Endothelial cell of umbilical vein (primary cell): ENCODE measurements at regions not wholly inside any gene's neighbourhood (a gene's known extent, or its start where the extent isn't known, plus 50 kb on each side); places are given as distances from the start of the nearest gene placed in this dataset.
A peak's percentile ranks its signal among the peaks of the same experiment; 100 is the strongest.

Source experiments
- BruUV-seq: library from RNA; stranded (reverse); fragments of 400-500 nt; replicated peaks from 2 replicates; lab custom pipeline; 2021; lab: Mats Ljungman, UMichigan
- CTCF ChIA-PET: fragments of 300-600, 350-600 bp; sonication (Branson Sonifier 250); formaldehyde crosslinking; loops from one replicate; lab custom pipeline; 2021; ENCODE audit warnings: antibody characterized with exemption, inconsistent platforms; lab: Charles Lee
- POLR2A ChIA-PET: fragments of 300-600, 350-600 bp; sonication (Branson Sonifier 250); formaldehyde crosslinking; loops from one replicate; lab custom pipeline; 2021; ENCODE audit warnings: antibody characterized with exemption, inconsistent platforms; lab: Charles Lee
- DNase-seq: peaks from one replicate; pipeline ENCODE4 v3.0.0-alpha.2; 2011; ENCODE audit warnings: low read depth, low spot score
- FAIRE-seq: peaks from 2 replicates; lab custom pipeline; 2011; peaks lifted over from hg19 to GRCh38; lab: Jason Lieb, UNC
- H2AFZ ChIP-seq: 2 replicates; pipeline ENCODE4 v1.6.0; 2012; ENCODE audit warnings: low read depth, low read length, control low read depth, inconsistent platforms
- H3K27ac ChIP-seq: 2 replicates; pipeline ENCODE4 v1.5.1; 2011; ENCODE audit warnings: low read depth, mild to moderate bottlenecking, control low read depth, low read length, moderate library complexity; ENCODE audit not compliant: insufficient read depth
- H3K27me3 ChIP-seq, 2 experiments: 2 replicates each; pipeline versions ENCODE4 v1.6.0 to v1.6.1; 2011; ENCODE audit warnings: low read length in 2 of 2, mixed read lengths in 1 of 2; ENCODE audit not compliant: control insufficient read depth in 2 of 2, insufficient read depth in 2 of 2
- H3K36me3 ChIP-seq, 2 experiments: 2 replicates in 1 of 2; 3 replicates in 1 of 2; pipeline ENCODE4 v1.5.1; 2011; ENCODE audit warnings: low read length in 2 of 2, mild to moderate bottlenecking in 1 of 2, moderate library complexity in 1 of 2; ENCODE audit not compliant: control insufficient read depth in 2 of 2, insufficient read depth in 2 of 2; ENCODE audit errors: extremely low read depth in 1 of 2
- H3K4me1 ChIP-seq: 3 replicates; pipeline ENCODE4 v1.5.1; 2011; ENCODE audit warnings: mild to moderate bottlenecking, low read length; ENCODE audit not compliant: control insufficient read depth, insufficient read depth; ENCODE audit errors: extremely low read depth
- H3K4me2 ChIP-seq: 2 replicates; pipeline ENCODE4 v1.6.1; 2011; ENCODE audit warnings: low read length, control low read depth, mixed read lengths; ENCODE audit not compliant: insufficient read depth
- H3K4me3 ChIP-seq, 3 experiments: fragments of 200-600 bp in 1 of 3; sonication (generic), shearing (Covaris generic) in 1 of 3; replicated peaks in 1 of 3; 2 replicates each; pipeline ENCODE4 v1.5.1; 2011 to 2016; ENCODE audit warnings: control low read depth in 3 of 3, low read length in 3 of 3, mild to moderate bottlenecking in 2 of 3, inconsistent platforms in 1 of 3, low read depth in 1 of 3, moderate library complexity in 1 of 3; ENCODE audit not compliant: insufficient read depth in 1 of 3
- H3K79me2 ChIP-seq: 2 replicates; pipeline ENCODE4 v1.6.0; 2012; ENCODE audit warnings: low read length, inconsistent platforms; ENCODE audit not compliant: control insufficient read depth, insufficient read depth
- H3K9ac ChIP-seq: replicated peaks from 2 replicates; pipeline ENCODE3; 2011; ENCODE audit warnings: low read length, control low read depth; ENCODE audit not compliant: insufficient read depth; ENCODE audit errors: extremely low read depth
- H3K9me1 ChIP-seq: replicated peaks from 3 replicates; pipeline ENCODE4 v1.6.0; 2011; ENCODE audit warnings: mild to moderate bottlenecking, low read length; ENCODE audit not compliant: control insufficient read depth, insufficient read depth; ENCODE audit errors: extremely low read depth
- H3K9me3 ChIP-seq: replicated peaks from 2 replicates; pipeline ENCODE4 v1.5.1; 2012; ENCODE audit warnings: low read length, inconsistent platforms; ENCODE audit not compliant: control insufficient read depth, insufficient read depth
- H4K20me1 ChIP-seq: replicated peaks from 2 replicates; pipeline ENCODE3; 2011; ENCODE audit warnings: mild to moderate bottlenecking, low read length; ENCODE audit not compliant: control insufficient read depth, insufficient read depth; ENCODE audit errors: extremely low read depth
- EZH2 ChIP-seq: IDR thresholded peaks from 2 replicates; pipeline ENCODE4 v1.6.1; 2012; ENCODE audit warnings: borderline replicate concordance, low read depth, mild to moderate bottlenecking, moderate library complexity, low read length, inconsistent platforms; ENCODE audit not compliant: severe bottlenecking
- JUN ChIP-seq: IDR thresholded peaks from 2 replicates; pipeline ENCODE4 v1.6.1; 2011; ENCODE audit warnings: borderline replicate concordance, low read depth; ENCODE audit not compliant: insufficient read length, insufficient read depth
- dilution Hi-C: fragments of 300-500 bp; cut with MboI; formaldehyde crosslinking; loops from one replicate; pipeline ENCODE4 v1.15.0; 2019; ENCODE audit warnings: low sequenced_read_pairs; ENCODE audit not compliant: extremely low pct_ligation_motif_present
- intact Hi-C: fragments of 100-400 bp; cut with micrococcal nuclease; formaldehyde crosslinking; loops from one replicate; pipeline ENCODE4 v1.10.0; 2022
- TF ChIP-seq, protein P1 (sequence below), 2 donors: IDR thresholded peaks; 1 replicate in 1 of 2; 2 replicates in 1 of 2; pipeline ENCODE4 v1.5.1; 2011; ENCODE audit warnings: low read length in 2 of 2, mild to moderate bottlenecking in 2 of 2, moderate library complexity in 2 of 2, control low read depth in 1 of 2, inconsistent platforms in 1 of 2, low read depth in 1 of 2; ENCODE audit not compliant: insufficient read depth in 1 of 2; ENCODE audit errors: extremely low read depth in 1 of 2
- TF ChIP-seq, protein P2 (sequence below): IDR thresholded peaks from 2 replicates; pipeline ENCODE4 v1.6.1; 2011; ENCODE audit not compliant: insufficient read depth, insufficient read length

DNA sequence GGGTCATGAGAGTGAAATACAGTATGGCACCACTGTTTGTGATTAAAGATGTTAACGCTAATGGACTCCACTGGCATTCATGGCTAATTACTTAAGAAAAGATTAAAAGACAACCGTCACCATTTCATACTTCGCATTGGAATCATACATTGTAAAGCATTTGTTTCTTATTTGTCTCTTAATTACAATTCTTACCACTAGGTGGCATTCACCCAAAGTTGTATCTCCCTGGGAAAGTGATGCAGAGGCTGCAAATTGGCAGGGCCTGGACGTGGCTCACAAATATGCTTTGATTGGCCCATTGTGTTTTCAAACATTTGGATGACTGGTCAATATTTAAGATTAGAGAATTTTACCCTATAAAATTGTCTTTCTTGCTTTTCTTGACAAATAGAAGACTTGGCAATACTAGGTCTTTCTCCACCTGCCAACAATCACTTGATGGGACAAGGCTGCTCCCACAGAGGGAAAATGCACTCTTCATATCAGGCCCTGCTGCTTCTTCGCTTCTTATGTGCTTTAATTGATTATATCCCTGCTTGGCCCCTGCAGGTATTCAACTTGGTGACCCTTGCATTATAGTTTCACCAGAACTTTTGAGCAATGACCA, 72.1 kb upstream of the STARD3NL start:
- intact Hi-C loops = loop anchor here (2.0 to 5.0 kb wide), 3 partner anchors 189 to 205 kb away; partner anchors contain the start of gene SFRP4
- Histone ChIP-seq H3K9ac (no peak overlapping the region), H3K4me3 (no peak overlapping the region), H3K27ac (no peak overlapping the region), H3K9me1 (no peaks in the 10 kb centered on the region), H2AFZ (no peak overlapping the region), H3K4me2 (no peak overlapping the region), H4K20me1 (no peaks in the 10 kb centered on the region), H3K79me2 (no peaks in the 10 kb centered on the region), H3K4me1 (no peaks in the 10 kb centered on the region), H3K9me3 (no peaks in the 10 kb centered on the region), H3K36me3 (no peaks in the 10 kb centered on the region), H3K27me3 (peaks cover 7 to 39% of the 10 kb centered on the region in 2 experiments)
- TF ChIP-seq, protein P1, sequence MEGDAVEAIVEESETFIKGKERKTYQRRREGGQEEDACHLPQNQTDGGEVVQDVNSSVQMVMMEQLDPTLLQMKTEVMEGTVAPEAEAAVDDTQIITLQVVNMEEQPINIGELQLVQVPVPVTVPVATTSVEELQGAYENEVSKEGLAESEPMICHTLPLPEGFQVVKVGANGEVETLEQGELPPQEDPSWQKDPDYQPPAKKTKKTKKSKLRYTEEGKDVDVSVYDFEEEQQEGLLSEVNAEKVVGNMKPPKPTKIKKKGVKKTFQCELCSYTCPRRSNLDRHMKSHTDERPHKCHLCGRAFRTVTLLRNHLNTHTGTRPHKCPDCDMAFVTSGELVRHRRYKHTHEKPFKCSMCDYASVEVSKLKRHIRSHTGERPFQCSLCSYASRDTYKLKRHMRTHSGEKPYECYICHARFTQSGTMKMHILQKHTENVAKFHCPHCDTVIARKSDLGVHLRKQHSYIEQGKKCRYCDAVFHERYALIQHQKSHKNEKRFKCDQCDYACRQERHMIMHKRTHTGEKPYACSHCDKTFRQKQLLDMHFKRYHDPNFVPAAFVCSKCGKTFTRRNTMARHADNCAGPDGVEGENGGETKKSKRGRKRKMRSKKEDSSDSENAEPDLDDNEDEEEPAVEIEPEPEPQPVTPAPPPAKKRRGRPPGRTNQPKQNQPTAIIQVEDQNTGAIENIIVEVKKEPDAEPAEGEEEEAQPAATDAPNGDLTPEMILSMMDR (IDR thresholded peaks at IDR 0.05; ENCODE audit: extremely low read depth in 1 of 2, insufficient read depth in 1 of 2, low read depth in 1 of 2, low read length in 2 of 2) = peak; percentile 44 to 54
- TF ChIP-seq JUN (no peak), EZH2 (no peak)
- TF ChIP-seq, protein P2, sequence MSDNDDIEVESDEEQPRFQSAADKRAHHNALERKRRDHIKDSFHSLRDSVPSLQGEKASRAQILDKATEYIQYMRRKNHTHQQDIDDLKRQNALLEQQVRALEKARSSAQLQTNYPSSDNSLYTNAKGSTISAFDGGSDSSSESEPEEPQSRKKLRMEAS = no peak
- ChIA-PET CTCF (interaction anchor here (0.8 to 1.0 kb wide), 3 partner anchors 16 to 229 kb away, joined by 3 to 11 read pairs (median 6); no protein-coding TSS in a partner anchor), POLR2A (no interaction called here)
- peak; percentile 77 for FAIRE-seq
- BruUV-seq = no TSS peak
- DNase-seq = peak; percentile 44
- dilution Hi-C loops = no loop called here
